GM23338 (cell line): ENCODE measurements at regions not wholly inside any gene's neighbourhood (a gene's known extent, or its start where the extent isn't known, plus 50 kb on each side); places are given as distances from the start of the nearest gene placed in this dataset.

ENCODE experiments used
- EZH2 ChIP-seq: fragments of 200-600 bp; sonication (generic); IDR thresholded peaks from one replicate; pipeline ENCODE4 v1.8.0; 2017; ENCODE audit warnings: antibody characterized with exemption, mild to moderate bottlenecking, low read depth; ENCODE audit not compliant: unreplicated experiment
- EZH2phosphoT487 ChIP-seq: fragments of 200-600 bp; sonication (generic); IDR thresholded peaks from one replicate; pipeline ENCODE4 v1.8.1; 2018; ENCODE audit warnings: antibody characterized with exemption; ENCODE audit not compliant: unreplicated experiment
- POLR2AphosphoS5 ChIP-seq: IDR thresholded peaks from 2 replicates; pipeline ENCODE4 v1.6.1; 2016; ENCODE audit warnings: antibody characterized with exemption, low read depth
- STAT1 ChIP-seq: IDR thresholded peaks from one replicate; pipeline ENCODE4 v1.6.1; 2016; ENCODE audit warnings: antibody characterized with exemption; ENCODE audit not compliant: unreplicated experiment
- ZNF331 ChIP-seq: fragments of 250-450 bp; sonication (Bioruptor Pico); IDR thresholded peaks from 2 replicates; pipeline ENCODE4 v1.5.0; 2020; ENCODE audit warnings: low read depth, mild to moderate bottlenecking, moderate library complexity
- TF ChIP-seq, protein P1 (sequence below), 2 experiments: fragments of 200-600 bp in 1 of 2; sonication (generic) in 1 of 2; conservative IDR thresholded peaks; 2 replicates each; pipeline versions ENCODE4 v1.5.1 to v1.6.1; 2016 to 2017; ENCODE audit warnings: antibody characterized with exemption in 2 of 2, low read depth in 2 of 2, mild to moderate bottlenecking in 2 of 2, moderate library complexity in 1 of 2

DNA sequence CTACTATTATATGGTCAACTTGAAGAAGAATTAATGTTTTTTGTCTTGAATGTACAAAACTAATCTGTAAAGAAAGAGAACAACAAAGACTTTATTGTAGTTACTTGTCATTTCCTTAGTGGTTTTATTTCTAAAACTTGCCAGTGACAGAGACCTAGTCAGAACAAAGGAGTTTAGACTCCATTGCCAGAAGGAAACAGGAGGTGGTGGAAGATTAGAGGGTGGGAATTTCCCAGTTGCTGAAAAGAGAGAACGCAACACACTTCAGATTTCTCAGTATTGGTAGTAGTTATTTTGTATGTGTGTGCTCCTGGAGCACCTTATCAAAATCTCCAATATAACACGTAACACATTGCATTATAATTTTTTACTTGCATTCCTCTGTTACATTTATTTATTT lies 81.4 kb downstream of the CDCA7 start:
- TF ChIP-seq, protein P1, sequence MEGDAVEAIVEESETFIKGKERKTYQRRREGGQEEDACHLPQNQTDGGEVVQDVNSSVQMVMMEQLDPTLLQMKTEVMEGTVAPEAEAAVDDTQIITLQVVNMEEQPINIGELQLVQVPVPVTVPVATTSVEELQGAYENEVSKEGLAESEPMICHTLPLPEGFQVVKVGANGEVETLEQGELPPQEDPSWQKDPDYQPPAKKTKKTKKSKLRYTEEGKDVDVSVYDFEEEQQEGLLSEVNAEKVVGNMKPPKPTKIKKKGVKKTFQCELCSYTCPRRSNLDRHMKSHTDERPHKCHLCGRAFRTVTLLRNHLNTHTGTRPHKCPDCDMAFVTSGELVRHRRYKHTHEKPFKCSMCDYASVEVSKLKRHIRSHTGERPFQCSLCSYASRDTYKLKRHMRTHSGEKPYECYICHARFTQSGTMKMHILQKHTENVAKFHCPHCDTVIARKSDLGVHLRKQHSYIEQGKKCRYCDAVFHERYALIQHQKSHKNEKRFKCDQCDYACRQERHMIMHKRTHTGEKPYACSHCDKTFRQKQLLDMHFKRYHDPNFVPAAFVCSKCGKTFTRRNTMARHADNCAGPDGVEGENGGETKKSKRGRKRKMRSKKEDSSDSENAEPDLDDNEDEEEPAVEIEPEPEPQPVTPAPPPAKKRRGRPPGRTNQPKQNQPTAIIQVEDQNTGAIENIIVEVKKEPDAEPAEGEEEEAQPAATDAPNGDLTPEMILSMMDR (conservative IDR thresholded peaks at IDR 0.05; ENCODE audit: low read depth in 2 of 2): no peak
- TF ChIP-seq POLR2AphosphoS5 (no peak), STAT1 (no peak), EZH2 (no peak), EZH2phosphoT487 (no peak), ZNF331 (CRISPR knock-in tag) (no peak)
